ENCODE measurements at regions not wholly inside any gene's neighbourhood (a gene's known extent, or its start where the extent isn't known, plus 50 kb on each side); places are given as distances from the start of the nearest gene placed in this dataset.
"Not testable (repeated sequence)": the region's sequence is repeated elsewhere in the genome, so short reads cannot be mapped to it uniquely, and the experiment has no call there.

- DNase-seq (ENCODE audit: low read depth) = no peak
Observed at GRCh38 chr7:25597946-25598345, 369.7 kb upstream of the NPVF start.

GRCh38 chr7:25598765-25599164 is 370.5 kb upstream of the NPVF start:
- DNase-seq (ENCODE audit: low read depth) = no peak

GRCh38 chr7:25600262-25600920 is 372.1 kb upstream of the NPVF start:
- DNase-seq (ENCODE audit: low read depth) = no peak

GRCh38 chr7:25602730-25603426 is 374.6 kb upstream of the NPVF start:
- DNase-seq (ENCODE audit: low read depth) = not testable (repeated sequence)

GRCh38 chr7:25603427-25603740 is 375.1 kb upstream of the NPVF start:
- not testable (repeated sequence) for DNase-seq (ENCODE audit: low read depth)

GRCh38 chr7:25611196-25611595 is 382.9 kb upstream of the NPVF start:
- DNase-seq (ENCODE audit: low read depth) = no peak

- DNase-seq (ENCODE audit: low read depth) = no peak
Observed at GRCh38 chr7:25613912-25614311, 385.6 kb upstream of the NPVF start.

- DNase-seq (ENCODE audit: low read depth) = no peak
Observed at GRCh38 chr7:25614415-25614814, 386.1 kb upstream of the NPVF start.

- no peak for DNase-seq (ENCODE audit: low read depth)
Observed at GRCh38 chr7:25615003-25615402, 386.7 kb upstream of the NPVF start.

- DNase-seq (ENCODE audit: low read depth) = no peak
Observed at GRCh38 chr7:25615593-25615992, 387.3 kb upstream of the NPVF start.

GRCh38 chr7:25617214-25617613 is 388.9 kb upstream of the NPVF start:
- DNase-seq (ENCODE audit: low read depth) = no peak

- no peak for DNase-seq (ENCODE audit: low read depth)
Observed at GRCh38 chr7:25617673-25618072, 389.4 kb upstream of the NPVF start.

- no peak for DNase-seq (ENCODE audit: low read depth)
Observed at GRCh38 chr7:25619381-25619780, 391.1 kb upstream of the NPVF start.

- no peak for DNase-seq (ENCODE audit: low read depth)
Observed at GRCh38 chr7:25619963-25620799, 391.9 kb upstream of the NPVF start.

- DNase-seq (ENCODE audit: low read depth) = no peak
Observed at GRCh38 chr7:25621993-25622392, 393.7 kb upstream of the NPVF start.

- DNase-seq (ENCODE audit: low read depth) = no peak
Observed at GRCh38 chr7:25622695-25623094, 394.4 kb upstream of the NPVF start.

- DNase-seq (ENCODE audit: low read depth) = no peak
Observed at GRCh38 chr7:25624051-25624450, 395.8 kb upstream of the NPVF start.

- DNase-seq (ENCODE audit: low read depth) = peak; percentile 42
Observed at GRCh38 chr7:25624833-25625232, 396.5 kb upstream of the NPVF start.

- DNase-seq (ENCODE audit: low read depth) = no peak
Observed at GRCh38 chr7:25625306-25625992, 397.2 kb upstream of the NPVF start.

GRCh38 chr7:25626451-25627131 is 398.3 kb upstream of the NPVF start:
- DNase-seq (ENCODE audit: low read depth) = no peak

- no peak for DNase-seq (ENCODE audit: low read depth)
Observed at GRCh38 chr7:25628446-25628845, 400.2 kb upstream of the NPVF start.

GRCh38 chr7:25632616-25633015 is 404.3 kb upstream of the NPVF start:
- DNase-seq (ENCODE audit: low read depth) = no peak
